SK-MEL-5 (cell line): ENCODE measurements at regions not wholly inside any gene's neighbourhood (a gene's known extent, or its start where the extent isn't known, plus 50 kb on each side); places are given as distances from the start of the nearest gene placed in this dataset.

Experiments used
- DNase-seq: peaks from one replicate; pipeline ENCODE4 v3.0.0-alpha.2; 2016; ENCODE audit warnings: low read depth, low spot score
- in situ Hi-C: cut with HindIII; loops from 2 replicates; pipeline ENCODE4 v1.10.0; 2016; ENCODE audit warnings: low sequenced_read_pairs, high pct_unique_total_duplicates, low pct_unique_long_range_greater_than_20kb

DNA sequence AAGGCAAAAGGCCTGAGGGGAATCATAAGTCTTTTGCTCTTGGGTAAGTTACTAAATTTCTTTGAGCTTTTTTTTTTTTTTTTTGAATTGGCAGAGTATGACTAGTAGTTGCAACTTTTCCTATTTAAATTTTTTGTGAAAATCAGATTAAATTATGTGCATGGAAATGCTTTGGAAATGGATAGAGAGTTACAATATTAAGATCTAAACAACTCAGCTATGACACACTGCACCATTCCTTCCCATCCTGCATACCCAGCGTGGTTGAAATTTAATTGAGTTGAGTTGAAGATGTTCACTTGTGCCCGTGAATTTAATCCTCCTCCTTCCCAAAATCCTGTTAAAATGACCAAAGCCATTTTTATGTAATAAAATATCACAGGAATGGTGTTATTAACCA, 296.4 kb downstream of the ACTL7B start:
- DNase-seq: no peak
- in situ Hi-C loops: no loop called here

DNA sequence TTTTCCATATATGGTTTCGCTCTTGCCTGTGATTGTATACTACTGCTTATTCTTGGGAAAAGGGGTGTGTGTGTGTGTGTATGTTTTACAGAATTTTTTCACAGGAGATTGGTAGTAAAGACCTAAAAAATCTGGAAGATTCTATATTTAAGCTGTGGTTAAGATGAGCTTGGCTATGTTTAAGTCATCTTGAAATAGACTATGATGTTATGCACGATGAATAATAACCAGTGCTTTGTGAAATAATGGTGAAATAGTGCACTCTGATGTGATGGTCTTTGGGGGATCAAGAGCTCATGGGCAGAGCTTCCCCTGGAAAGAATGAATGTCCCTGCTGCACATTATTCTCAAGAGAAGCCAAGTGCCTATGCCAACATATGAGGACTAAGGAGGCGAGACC, 301.0 kb downstream of the ACTL7B start:
- no peak for DNase-seq
- in situ Hi-C loops: no loop called here

DNA sequence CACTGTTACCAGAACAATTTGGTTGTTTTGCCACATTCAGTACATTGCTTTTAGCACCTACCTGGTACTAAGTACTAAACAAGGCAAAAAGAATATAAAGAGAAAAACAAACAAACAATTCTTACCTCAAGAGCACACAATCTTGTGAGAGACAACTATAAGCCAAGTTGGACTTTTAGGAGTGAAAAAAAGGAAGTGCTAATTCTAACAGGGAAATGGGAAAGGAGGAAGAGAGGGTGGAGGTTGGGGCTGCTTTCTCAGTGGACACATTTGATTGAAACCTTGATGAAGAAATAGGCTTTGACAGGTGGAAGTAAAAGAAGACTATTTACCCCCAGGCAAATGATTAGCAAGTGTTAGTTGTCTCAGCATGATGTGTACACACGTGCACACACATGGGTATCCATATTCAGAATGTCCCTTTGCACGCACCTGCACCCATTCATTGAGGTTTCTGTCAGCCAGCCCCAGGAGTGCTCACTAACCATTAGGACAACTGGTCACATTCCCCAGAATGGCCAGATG, 302.6 kb downstream of the ACTL7B start:
- in situ Hi-C loops: no loop called here
- DNase-seq: no peak

DNA sequence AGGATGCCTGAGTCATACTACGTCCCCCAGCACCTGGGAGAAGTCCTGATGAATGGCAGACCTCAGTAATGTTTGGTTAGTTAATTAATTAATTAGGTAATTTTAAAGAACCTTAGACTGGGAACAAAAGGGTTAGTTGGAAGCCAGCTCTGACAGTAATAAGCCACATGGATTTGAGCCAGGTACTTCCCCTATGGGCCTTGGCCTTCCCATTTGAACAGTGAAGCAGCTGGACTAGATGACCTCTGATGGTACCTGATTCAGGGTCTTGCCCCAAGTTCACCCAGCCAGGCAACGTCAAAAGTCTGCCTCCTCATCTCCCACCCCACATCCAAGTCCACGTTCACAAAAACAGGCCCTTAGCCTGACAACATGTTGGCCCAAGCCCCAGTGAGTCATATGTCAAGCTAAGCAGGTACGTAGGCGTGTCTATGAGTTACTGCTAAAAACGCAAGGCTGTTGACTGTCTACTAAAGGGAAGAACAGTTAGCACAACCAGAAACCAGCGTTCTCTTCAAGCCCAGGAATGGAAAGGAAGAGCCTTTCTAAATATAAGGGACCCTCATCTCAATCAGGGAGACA, 303.2 kb downstream of the ACTL7B start:
- in situ Hi-C loops: no loop called here
- no peak for DNase-seq

DNA sequence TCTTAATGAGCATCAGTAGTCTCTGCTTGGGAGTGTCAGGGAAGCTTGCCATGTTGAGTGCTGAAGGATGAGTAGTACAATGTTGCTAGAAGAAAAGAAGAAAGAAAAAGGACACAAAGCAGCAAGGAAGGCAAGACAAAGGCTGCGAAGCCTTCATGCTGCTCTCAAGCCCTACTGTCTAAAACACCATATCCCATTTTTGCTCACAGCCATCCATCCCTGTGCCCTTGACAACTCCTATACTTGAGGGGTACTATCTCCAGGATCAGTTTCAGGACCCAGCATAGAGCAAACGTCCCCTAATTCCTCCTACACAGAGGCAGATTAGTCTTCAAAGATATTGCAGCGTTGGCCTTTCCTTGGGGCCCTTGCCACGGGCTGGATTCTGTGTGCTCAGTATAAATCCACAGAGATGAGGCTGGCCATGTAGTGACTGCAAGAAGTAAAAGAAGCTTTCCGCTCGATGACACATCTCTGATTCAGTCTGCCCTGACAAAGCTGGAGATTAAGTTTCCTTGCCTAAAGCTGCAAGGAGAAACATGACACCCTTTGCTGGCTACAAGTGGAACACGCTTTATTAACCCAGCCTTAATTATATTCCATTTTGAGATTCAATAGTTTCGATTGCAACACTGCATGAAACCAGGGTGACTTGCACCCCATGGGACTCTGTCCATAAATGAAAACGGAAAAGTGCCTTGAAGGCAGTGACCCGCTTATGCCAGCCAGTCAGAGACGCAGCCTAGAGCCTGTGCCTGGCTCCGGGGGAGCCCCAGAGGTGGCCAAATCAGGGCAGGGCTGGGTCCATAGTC, 304.6 kb downstream of the ACTL7B start:
- DNase-seq: no peak
- in situ Hi-C loops: no loop called here

DNA sequence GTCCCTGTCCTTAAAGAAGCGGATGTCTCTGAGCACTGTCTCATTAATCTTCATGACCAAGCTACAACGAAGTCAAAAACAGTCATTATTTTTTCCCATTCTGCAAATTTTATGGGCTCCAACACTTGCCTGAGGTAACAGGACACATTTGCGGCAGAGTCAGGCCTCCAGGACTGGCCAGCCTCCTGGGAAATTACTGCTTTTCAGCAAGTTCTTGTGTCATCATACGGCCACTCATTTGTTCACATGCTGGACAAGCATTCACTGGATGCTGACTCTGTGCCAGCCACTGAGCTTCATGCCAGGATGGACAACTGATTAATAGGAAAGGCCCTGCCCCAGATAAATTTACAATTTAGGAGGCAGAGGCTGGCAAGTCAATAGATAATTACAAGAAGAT, 305.7 kb downstream of the ACTL7B start:
- no peak for DNase-seq
- in situ Hi-C loops: no loop called here

DNA sequence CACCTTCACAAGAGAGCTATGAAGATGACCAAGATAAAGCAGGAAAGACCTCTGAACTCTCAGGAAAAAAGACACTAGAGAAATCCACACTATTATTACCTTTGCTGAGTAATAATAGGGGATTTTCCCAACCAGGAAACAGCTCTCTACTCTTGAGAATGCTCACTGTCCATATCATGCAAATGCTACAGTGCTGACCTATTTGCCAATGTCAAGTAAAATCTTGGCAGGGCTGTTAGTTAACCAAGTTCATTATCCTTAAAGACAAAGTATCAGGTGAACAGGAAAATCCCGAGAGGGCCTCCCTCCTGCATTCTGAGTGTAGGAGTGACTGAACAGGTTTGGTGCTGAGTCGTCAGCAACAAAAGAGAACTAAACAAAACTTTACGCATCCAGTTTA, 306.6 kb downstream of the ACTL7B start:
- no peak for DNase-seq
- in situ Hi-C loops: no loop called here

DNA sequence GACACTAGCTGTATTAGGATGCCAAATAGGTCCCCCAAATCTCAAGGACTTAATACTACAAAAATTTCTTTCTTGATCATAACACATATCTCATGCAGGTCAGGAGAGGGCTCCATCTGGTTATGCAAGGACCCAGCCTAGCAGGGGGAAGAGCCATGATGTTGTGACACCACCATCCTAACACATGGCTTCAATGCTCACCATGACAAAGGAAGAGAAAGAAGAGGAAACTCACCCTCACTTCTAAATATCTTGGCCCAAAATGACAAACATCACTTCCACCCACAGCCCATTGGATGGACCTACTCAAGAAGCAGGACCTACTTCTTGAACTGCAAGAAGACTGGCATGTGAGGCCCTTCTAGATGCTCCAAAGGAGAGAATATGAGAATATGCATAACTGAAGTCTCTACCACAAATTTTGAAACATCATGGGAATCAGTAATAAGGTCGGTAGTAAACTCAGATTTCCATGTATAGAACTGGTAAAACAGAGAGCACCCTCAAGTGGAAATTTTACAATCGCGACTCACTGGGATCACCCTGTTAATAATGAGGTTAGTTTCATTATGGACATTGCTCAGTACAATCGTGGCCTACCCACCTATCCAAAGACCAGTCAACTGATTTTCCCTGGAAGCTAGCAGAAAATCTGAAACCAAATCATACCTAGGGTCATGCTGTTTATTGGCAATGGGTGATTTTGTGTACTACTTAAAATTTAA, 308.2 kb downstream of the ACTL7B start:
- in situ Hi-C loops: no loop called here
- DNase-seq: no peak

DNA sequence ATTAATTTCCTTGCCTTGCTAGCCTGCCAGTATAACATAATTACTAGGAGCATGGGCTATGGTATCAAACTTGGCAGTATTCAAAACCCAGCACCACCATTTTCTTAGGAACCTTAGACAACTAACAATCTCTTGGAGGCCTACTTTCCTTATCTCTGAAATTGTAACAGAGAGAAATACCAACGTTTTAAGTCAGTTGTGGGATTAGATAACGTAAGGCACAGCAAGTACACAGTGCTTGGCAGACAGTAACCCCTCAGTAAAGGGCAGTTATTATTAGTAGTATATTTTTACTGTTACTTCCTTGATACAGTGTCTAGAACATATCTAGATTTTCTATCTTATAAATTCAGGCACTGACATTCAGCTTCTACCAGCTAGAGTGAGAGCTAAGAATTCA, 309.6 kb downstream of the ACTL7B start:
- DNase-seq: no peak
- in situ Hi-C loops: no loop called here

DNA sequence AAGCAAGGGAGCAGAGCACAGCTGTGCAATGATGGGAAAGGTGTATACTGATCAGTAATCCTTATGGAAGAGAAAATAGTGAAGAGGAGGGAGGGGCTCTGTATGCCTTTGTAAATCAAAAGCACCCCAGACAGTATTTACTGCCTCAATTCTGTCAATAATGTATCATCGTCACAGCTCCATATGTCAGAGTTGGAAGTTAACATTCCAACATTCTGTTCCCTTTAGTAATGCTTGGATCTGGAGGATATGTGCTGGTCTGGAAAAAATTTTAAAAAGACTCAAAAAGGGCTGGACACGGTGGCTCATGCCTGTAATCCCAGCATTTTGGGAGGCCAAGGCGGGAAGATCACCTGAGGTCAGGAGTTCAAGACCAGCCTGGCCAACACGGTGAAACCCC, 310.4 kb downstream of the ACTL7B start:
- in situ Hi-C loops: no loop called here
- no peak for DNase-seq

DNA sequence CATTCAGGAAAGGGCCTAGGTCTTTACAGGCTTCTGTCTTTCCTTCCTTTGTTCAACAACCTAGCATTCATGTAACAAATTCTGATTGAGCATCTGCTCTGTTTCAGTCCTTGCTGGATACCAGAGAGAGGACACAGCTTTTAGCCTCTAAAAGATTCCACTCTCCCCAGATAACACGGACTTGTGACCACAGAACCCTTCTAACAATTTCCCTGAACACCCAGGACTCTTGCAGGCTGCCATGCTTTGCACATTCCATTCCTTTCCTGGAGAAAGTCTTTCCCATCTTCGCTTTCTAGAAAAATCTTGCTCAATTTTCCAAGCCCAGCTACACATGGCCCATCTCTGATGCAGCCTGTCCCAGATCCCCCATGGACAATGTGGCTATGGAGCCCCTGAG, 310.9 kb downstream of the ACTL7B start:
- no peak for DNase-seq
- in situ Hi-C loops: no loop called here

DNA sequence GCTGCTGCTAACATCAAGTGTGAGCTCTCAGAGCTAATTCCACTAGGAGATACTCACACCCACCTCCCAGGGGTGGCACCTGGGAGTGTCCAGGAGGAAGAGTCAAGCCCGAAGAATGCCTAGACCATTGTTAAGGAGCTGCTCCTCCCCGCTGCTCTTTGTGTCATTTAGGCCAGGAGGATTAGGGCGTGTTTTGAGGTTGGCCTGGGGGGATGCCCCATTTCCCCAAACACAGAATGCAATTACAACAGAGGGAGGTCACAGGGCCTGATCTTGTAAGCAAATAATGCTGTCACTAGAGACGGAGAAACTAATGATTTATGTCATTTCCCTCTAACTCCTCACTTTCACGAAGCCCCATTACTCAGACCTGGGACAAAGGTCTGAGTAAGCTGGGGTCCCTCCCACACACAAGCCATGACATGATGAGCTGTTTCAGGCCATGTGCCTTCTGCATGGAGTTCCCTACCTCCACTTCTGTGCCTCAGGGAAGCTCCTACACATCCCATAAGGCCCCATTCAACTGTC, 312.5 kb downstream of the ACTL7B start:
- no peak for DNase-seq
- in situ Hi-C loops: no loop called here

DNA sequence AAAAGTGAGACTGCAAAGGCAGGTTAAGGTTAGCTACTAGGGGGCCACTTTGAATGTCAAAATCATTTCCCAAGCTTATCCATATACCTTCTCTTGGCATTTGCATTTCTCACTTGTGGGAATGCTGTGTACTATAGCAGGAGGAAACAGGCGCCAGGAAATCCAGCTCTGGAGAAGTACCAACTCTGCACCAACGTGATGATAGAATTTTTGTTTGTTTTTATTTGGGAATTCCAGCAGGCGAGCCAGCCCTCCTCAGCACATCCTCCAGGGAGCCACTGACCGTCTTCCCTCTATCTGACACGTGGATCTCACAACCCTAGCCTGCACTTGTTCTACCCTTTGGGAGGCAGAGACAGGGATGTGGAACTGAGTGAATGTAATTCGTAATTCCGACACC, 318.0 kb downstream of the ACTL7B start:
- no peak for DNase-seq
- in situ Hi-C loops: no loop called here

DNA sequence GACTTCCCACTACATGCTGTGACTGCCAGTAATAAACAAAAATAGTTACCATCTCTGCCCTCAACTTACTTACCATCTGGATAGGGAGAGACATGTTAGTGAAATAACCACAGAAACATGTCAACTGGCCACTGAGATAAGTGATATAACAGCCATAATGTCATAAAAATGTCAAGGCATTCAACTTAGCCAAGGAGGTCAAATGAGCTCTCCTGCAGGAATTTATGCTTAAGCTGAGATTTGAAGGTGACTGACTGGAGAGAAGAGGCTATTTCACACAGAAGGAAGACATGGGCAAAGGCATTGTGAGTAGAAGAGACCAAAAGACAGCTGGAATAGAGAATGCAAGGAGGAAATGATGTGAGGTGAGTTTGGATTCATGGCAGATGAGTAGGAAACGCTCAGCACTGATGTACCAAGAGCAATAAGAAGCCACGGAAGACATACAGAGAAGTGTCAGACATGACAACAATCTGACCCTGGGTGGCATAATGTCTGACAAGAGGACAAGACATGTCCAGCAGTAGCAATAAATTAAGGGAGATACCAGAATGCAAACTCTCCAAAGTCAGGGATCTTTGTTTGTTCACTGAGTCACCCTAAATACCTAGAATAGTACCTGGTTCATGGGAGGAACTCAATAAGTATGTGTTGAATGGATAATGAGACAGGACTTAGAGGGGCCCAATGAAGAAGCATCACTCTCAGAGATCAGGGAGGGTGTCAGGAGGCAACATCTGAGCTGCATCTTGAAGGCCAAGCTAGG, 318.8 kb downstream of the ACTL7B start:
- in situ Hi-C loops: no loop called here
- no peak for DNase-seq

DNA sequence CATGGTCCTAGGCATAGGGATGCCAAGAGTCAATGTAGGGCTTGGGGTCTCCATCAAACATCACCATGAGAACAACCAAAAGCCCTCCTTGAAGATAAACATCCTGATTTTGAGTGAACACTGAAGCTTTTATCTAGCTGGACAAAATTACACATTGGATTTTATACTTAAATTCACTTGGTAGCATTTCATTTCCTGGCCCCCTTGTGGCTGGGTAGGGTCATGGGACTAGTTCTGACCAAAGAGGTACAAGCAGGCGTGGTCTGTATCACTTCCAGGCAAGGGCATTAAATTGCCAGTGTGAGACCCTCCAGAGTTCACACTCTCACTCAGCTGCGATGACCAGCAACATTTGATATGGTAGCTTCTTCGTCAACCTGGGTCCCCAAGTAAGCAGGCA, 320.3 kb downstream of the ACTL7B start:
- peak; percentile 41 for DNase-seq
- in situ Hi-C loops: no loop called here

DNA sequence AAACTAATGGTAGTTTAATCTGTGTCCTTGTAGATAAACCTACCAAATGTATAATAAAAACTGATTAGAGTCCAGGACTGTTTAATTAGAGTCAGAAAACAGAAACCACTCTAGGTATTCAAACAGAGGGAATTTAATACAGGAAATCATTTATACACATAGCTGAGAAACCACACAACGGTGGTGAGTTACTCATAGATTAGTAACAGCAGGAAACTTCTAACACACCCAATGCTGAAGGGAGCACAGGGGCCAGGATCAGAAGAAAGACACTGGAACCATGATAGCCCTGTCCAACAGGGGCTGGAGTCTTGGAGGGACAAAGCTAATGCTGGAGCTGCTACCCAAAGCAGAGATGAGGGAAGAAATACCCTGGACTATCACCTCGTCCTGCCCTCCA, 321.0 kb downstream of the ACTL7B start:
- no peak for DNase-seq
- in situ Hi-C loops: no loop called here

DNA sequence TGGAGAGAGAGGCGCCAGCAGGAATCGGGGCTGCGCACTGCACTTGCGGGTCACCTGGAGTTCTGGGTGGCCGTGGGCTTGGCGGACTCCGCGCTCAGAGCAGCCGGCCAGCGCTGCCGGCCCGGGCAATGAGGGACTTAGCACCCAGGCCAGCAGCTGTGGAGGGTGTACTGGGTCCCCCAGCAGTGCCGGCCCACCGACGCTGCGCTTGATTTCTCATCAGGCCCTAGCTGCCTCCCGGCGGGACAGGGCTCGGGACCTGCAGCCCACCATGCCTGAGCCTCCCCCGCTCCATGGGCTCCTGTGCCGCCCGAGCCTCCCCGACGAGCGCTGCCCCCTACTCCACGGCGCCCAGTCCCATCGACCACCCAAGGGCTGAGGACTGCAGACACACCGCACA, 325.6 kb downstream of the ACTL7B start:
- in situ Hi-C loops: no loop called here
- DNase-seq: no peak

DNA sequence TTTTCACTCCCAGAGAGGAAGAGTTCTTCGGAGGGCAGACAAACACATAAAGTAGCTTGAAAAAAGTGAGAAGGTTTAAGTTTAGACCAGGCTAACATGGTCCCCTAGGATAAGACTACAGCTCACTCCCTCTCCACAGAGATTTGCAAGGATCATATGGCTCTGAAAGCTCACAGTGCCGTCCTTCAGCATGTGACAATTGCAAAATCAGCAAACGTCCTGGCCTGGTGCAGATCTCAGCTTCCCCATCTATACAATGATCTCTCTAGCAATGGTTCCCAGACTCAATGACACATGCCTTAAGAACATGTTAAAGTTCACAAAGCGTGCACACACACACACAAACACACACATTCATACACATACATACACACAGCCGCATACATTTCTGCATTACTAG, 327.6 kb downstream of the ACTL7B start:
- DNase-seq: no peak
- in situ Hi-C loops: no loop called here
